BJ (cell line): ENCODE measurements at regions not wholly inside any gene's neighbourhood (a gene's known extent, or its start where the extent isn't known, plus 50 kb on each side); places are given as distances from the start of the nearest gene placed in this dataset.

ENCODE experiments used
- CTCF ChIA-PET: fragments of 350-600 bp; formaldehyde crosslinking; extraction: SDS; loops from one replicate; lab custom pipeline; 2021; ENCODE audit warnings: antibody characterized with exemption, inconsistent platforms; lab: Yijun Ruan, JAX
- POLR2A ChIA-PET: fragments of 300-600 bp; sonication (Branson Sonifier 250); formaldehyde crosslinking; extraction: SDS; loops from one replicate; lab custom pipeline; 2021; ENCODE audit warnings: antibody characterized with exemption; lab: Charles Lee
- DNase-seq: peaks from one replicate; pipeline ENCODE4 v3.0.0-alpha.2; 2011; ENCODE audit warnings: low read depth
- H3K27me3 ChIP-seq: 2 replicates; pipeline ENCODE4 v1.6.0; 2011; ENCODE audit warnings: low read length; ENCODE audit not compliant: control insufficient read depth, insufficient read depth
- H3K36me3 ChIP-seq: 2 replicates; pipeline ENCODE4 v1.5.1; 2011; ENCODE audit warnings: low read length; ENCODE audit not compliant: control insufficient read depth, insufficient read depth
- H3K4me3 ChIP-seq: 2 replicates; pipeline ENCODE4 v1.5.1; 2011; ENCODE audit warnings: low read depth, mild to moderate bottlenecking, control low read depth, low read length
- TF ChIP-seq, protein P1 (sequence below): IDR thresholded peaks from 2 replicates; pipeline ENCODE4 v1.5.1; 2011; ENCODE audit warnings: low read depth, mild to moderate bottlenecking, control low read depth, inconsistent platforms, low read length, moderate library complexity; ENCODE audit not compliant: insufficient read depth

DNA sequence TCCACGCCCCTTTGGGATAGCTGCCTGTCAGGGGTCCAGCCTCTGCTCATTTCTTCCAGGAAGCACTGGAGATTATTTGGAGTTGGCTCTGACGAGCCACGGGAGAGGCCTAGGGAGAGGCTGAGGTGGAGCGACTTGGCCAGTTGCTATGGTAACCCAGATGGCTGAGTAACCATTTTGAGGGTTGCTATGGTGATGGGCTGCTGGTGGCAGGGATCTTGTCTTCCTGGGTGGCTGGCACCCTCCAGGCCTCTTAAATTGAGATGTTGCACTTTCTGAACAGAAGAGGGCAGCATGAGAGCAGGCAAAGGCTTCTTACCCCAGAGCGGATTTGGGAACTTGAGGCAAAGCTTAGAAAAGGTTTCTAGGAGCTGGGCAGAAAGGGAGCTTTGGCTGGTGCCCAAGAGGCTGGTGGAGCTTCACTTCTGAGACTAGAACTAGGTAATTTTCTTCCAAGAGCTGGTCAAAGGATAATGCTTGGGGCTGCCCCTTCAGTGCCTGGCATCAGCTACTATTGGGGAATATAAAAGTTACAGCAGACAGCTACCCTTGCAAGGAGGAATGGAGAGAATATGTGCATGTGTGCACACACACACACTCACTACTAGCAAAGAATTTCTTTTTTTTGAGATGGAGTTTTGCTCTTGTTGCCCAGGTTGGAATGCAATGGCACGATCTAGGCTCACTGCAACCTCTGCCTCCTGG lies 72.5 kb downstream of the NDUFS5 start:
- peak; percentile 70 for DNase-seq
- ChIA-PET CTCF (interaction anchor here (0.6 to 6.1 kb wide), 76 partner anchors 9 to 559 kb away, joined by 3 to 55 read pairs (median 4); partner anchors contain the start of gene MACF1), POLR2A (interaction anchor here (0.6 kb wide), 1 partner anchor 132 kb away, joined by 3 read pairs; no protein-coding TSS in a partner anchor)
- Histone ChIP-seq H3K27me3 (no peaks in the 10 kb centered on the region), H3K4me3 (no peak overlapping the region), H3K36me3 (no peaks in the 10 kb centered on the region)
- TF ChIP-seq, protein P1, sequence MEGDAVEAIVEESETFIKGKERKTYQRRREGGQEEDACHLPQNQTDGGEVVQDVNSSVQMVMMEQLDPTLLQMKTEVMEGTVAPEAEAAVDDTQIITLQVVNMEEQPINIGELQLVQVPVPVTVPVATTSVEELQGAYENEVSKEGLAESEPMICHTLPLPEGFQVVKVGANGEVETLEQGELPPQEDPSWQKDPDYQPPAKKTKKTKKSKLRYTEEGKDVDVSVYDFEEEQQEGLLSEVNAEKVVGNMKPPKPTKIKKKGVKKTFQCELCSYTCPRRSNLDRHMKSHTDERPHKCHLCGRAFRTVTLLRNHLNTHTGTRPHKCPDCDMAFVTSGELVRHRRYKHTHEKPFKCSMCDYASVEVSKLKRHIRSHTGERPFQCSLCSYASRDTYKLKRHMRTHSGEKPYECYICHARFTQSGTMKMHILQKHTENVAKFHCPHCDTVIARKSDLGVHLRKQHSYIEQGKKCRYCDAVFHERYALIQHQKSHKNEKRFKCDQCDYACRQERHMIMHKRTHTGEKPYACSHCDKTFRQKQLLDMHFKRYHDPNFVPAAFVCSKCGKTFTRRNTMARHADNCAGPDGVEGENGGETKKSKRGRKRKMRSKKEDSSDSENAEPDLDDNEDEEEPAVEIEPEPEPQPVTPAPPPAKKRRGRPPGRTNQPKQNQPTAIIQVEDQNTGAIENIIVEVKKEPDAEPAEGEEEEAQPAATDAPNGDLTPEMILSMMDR = peak; percentile 80

DNA sequence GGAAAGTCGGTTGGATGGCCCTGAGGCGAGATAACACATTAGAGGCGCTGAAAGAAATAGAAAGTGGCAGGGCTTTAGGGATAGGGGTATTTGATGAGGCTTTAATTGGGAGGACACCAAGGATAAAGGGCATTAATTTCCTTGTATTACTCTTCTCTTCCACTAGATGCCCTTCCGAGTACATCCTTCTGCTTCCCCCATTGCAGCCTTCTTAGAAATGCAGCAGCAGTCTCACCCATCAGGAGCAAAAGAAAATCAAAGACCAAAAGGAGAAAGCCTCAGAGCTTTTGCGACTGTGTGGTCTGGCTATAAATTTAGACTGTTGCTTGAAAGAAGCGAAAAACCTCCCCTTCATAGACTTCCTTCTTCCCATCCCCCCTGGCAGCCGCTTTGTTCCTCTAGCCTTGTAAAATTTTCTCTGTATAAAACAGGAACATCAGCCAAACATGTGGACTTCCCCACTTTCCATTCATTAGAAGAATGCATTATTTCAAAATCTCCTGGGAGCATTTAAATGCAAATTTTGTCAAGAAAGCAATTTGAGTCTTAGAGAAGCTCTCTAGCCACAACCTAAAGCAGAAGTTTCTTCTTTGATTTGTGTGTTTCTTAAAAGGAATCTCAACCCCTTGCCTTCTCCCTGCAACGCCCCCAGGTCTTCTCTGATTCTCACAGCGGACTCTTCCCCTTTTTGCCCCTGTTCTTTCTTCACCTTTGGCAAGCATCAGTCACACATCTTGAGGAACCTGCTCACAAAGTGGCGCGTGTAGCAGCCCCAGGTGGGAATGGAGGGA lies 76.6 kb downstream of the NDUFS5 start:
- Histone ChIP-seq H3K36me3 (no peaks in the 10 kb centered on the region), H3K27me3 (no peaks in the 10 kb centered on the region), H3K4me3 (no peak overlapping the region)
- POLR2A ChIA-PET = interaction anchor here (0.6 kb wide), 1 partner anchor 89 kb away, joined by 4 read pairs; no protein-coding TSS in a partner anchor
- DNase-seq = peak; percentile 52
- TF ChIP-seq, protein P1 = peak; percentile 73
- CTCF ChIA-PET = interaction anchor here (0.7 to 4.6 kb wide), 12 partner anchors 9 to 310 kb away, joined by 3 to 41 read pairs (median 4); no protein-coding TSS in a partner anchor

DNA sequence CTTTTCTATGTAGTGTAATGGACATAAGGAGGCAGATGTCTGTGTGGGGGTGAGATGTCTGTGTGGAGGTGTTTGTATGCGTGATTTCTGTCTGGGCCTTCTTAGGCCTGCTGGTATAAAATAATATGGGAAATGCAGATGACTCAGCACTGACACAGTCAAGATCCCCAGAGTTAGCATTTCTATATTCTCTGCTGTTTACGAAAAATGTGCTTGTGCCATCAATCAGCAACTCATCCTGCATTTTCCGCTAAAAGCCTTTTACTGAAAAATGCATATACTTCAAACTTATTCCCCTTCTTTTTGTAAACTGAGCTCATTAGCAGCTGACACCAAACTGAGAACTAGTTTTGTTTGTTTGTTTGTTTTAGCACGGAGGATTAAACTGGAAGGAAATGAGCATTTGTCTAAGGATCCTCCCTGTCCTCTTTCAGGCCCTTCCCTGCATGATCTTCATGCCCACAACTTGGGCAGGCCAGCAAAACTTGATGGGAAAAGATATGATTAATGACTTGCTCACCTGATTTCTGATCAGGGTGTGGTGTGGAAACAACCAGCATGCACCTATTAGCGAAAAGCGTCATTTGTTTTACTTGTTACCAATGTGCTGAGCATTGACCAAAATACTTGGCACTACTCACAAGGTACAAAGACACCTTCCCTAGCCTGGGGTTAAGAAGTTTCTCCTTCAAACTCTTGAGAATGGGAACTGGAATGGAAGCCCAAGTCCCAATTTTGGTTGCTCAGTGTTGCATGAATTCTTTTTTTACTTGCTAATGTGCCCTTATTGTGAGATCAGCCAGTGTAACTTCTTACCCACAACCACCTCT lies 77.4 kb downstream of the NDUFS5 start:
- DNase-seq = no peak
- ChIA-PET POLR2A (no interaction called here), CTCF (interaction anchor here (0.9 to 4.6 kb wide), 10 partner anchors 8 to 309 kb away, joined by 3 to 41 read pairs (median 4); no protein-coding TSS in a partner anchor)
- Histone ChIP-seq H3K4me3 (no peak overlapping the region), H3K36me3 (no peaks in the 10 kb centered on the region), H3K27me3 (no peaks in the 10 kb centered on the region)
- TF ChIP-seq, protein P1 = no peak

GRCh38 chr1:39104158-39105060 lies 78.3 kb downstream of the NDUFS5 start:
- ChIA-PET CTCF (interaction anchor here (0.9 to 4.6 kb wide), 4 partner anchors 13 to 155 kb away, joined by 3 to 41 read pairs (median 3); no protein-coding TSS in a partner anchor), POLR2A (no interaction called here)
- TF ChIP-seq, protein P1 = no peak
- no peaks in the 10 kb centered on the region for H3K27me3 ChIP-seq
- DNase-seq = no peak
- H3K4me3 ChIP-seq = peak overlapping the region; percentile 79
- H3K36me3 ChIP-seq = no peaks in the 10 kb centered on the region
